HG03442 (cell line): ENCODE measurements at regions not wholly inside any gene's neighbourhood (a gene's known extent, or its start where the extent isn't known, plus 50 kb on each side); places are given as distances from the start of the nearest gene placed in this dataset.

ENCODE experiments used
- ATAC-seq: cut with Tn5 transposase; IDR thresholded peaks from one replicate; pipeline ENCODE4 v1.9.1; 2021; ENCODE audit warnings: mild to moderate bottlenecking, moderate library complexity; ENCODE audit not compliant: unreplicated experiment

- ATAC-seq = no peak
Measured at GRCh38 chr13:22461854-22462490, 718.8 kb upstream of the SGCG start.

- ATAC-seq = no peak
Measured at GRCh38 chr13:22463089-22463488, 717.7 kb upstream of the SGCG start.

GRCh38 chr13:22468045-22468444, 712.7 kb upstream of the SGCG start:
- no peak for ATAC-seq

- no peak for ATAC-seq
Measured at GRCh38 chr13:22468824-22469223, 712.0 kb upstream of the SGCG start.

- ATAC-seq = no peak
Measured at GRCh38 chr13:22469452-22469851, 711.3 kb upstream of the SGCG start.

GRCh38 chr13:22470075-22470474, 710.7 kb upstream of the SGCG start:
- ATAC-seq = no peak

GRCh38 chr13:22482496-22483000, 698.2 kb upstream of the SGCG start:
- ATAC-seq = no peak

- no peak for ATAC-seq
Measured at GRCh38 chr13:22483276-22483675, 697.5 kb upstream of the SGCG start.

GRCh38 chr13:22486490-22486889, 694.3 kb upstream of the SGCG start:
- ATAC-seq = no peak

- no peak for ATAC-seq
Measured at GRCh38 chr13:22487932-22488331, 692.8 kb upstream of the SGCG start.

- no peak for ATAC-seq
Measured at GRCh38 chr13:22489771-22490170, 691.0 kb upstream of the SGCG start.

- no peak for ATAC-seq
Measured at GRCh38 chr13:22495819-22496218, 685.0 kb upstream of the SGCG start.

GRCh38 chr13:22496803-22497508, 683.8 kb upstream of the SGCG start:
- ATAC-seq = no peak

GRCh38 chr13:22497991-22498780, 682.6 kb upstream of the SGCG start:
- no peak for ATAC-seq

GRCh38 chr13:22499919-22500318, 680.9 kb upstream of the SGCG start:
- no peak for ATAC-seq

- no peak for ATAC-seq
Measured at GRCh38 chr13:22505489-22505888, 675.3 kb upstream of the SGCG start.

GRCh38 chr13:22506096-22506691, 674.6 kb upstream of the SGCG start:
- ATAC-seq = no peak

- ATAC-seq = no peak
Measured at GRCh38 chr13:22517544-22517943, 663.2 kb upstream of the SGCG start.

- ATAC-seq = no peak
Measured at GRCh38 chr13:22536851-22537250, 643.9 kb upstream of the SGCG start.

GRCh38 chr13:22538400-22538799, 642.4 kb upstream of the SGCG start:
- no peak for ATAC-seq

- no peak for ATAC-seq
Measured at GRCh38 chr13:22549126-22549525, 631.7 kb upstream of the SGCG start.
